Endothelial cell of umbilical vein (primary cell): ENCODE measurements at regions not wholly inside any gene's neighbourhood (a gene's known extent, or its start where the extent isn't known, plus 50 kb on each side); places are given as distances from the start of the nearest gene placed in this dataset.

Experiments used
- BruUV-seq: library from RNA; stranded (reverse); fragments of 400-500 nt; replicated peaks from 2 replicates; lab custom pipeline; 2021; lab: Mats Ljungman, UMichigan
- CTCF ChIA-PET: fragments of 300-600, 350-600 bp; sonication (Branson Sonifier 250); formaldehyde crosslinking; loops from one replicate; lab custom pipeline; 2021; ENCODE audit warnings: antibody characterized with exemption, inconsistent platforms; lab: Charles Lee
- POLR2A ChIA-PET: fragments of 300-600, 350-600 bp; sonication (Branson Sonifier 250); formaldehyde crosslinking; loops from one replicate; lab custom pipeline; 2021; ENCODE audit warnings: antibody characterized with exemption, inconsistent platforms; lab: Charles Lee
- DNase-seq: peaks from one replicate; pipeline ENCODE4 v3.0.0-alpha.2; 2011; ENCODE audit warnings: low read depth, low spot score
- FAIRE-seq: peaks from 2 replicates; lab custom pipeline; 2011; peaks lifted over from hg19 to GRCh38; lab: Jason Lieb, UNC
- H2AFZ ChIP-seq: 2 replicates; pipeline ENCODE4 v1.6.0; 2012; ENCODE audit warnings: low read depth, low read length, control low read depth, inconsistent platforms
- H3K27ac ChIP-seq: 2 replicates; pipeline ENCODE4 v1.5.1; 2011; ENCODE audit warnings: low read depth, mild to moderate bottlenecking, control low read depth, low read length, moderate library complexity; ENCODE audit not compliant: insufficient read depth
- H3K27me3 ChIP-seq, 2 experiments: 2 replicates each; pipeline versions ENCODE4 v1.6.0 to v1.6.1; 2011; ENCODE audit warnings: low read length in 2 of 2, mixed read lengths in 1 of 2; ENCODE audit not compliant: control insufficient read depth in 2 of 2, insufficient read depth in 2 of 2
- H3K36me3 ChIP-seq, 2 experiments: 2 replicates in 1 of 2; 3 replicates in 1 of 2; pipeline ENCODE4 v1.5.1; 2011; ENCODE audit warnings: low read length in 2 of 2, mild to moderate bottlenecking in 1 of 2, moderate library complexity in 1 of 2; ENCODE audit not compliant: control insufficient read depth in 2 of 2, insufficient read depth in 2 of 2; ENCODE audit errors: extremely low read depth in 1 of 2
- H3K4me1 ChIP-seq: 3 replicates; pipeline ENCODE4 v1.5.1; 2011; ENCODE audit warnings: mild to moderate bottlenecking, low read length; ENCODE audit not compliant: control insufficient read depth, insufficient read depth; ENCODE audit errors: extremely low read depth
- H3K4me2 ChIP-seq: 2 replicates; pipeline ENCODE4 v1.6.1; 2011; ENCODE audit warnings: low read length, control low read depth, mixed read lengths; ENCODE audit not compliant: insufficient read depth
- H3K4me3 ChIP-seq, 3 experiments: fragments of 200-600 bp in 1 of 3; sonication (generic), shearing (Covaris generic) in 1 of 3; replicated peaks in 1 of 3; 2 replicates each; pipeline ENCODE4 v1.5.1; 2011 to 2016; ENCODE audit warnings: control low read depth in 3 of 3, low read length in 3 of 3, mild to moderate bottlenecking in 2 of 3, inconsistent platforms in 1 of 3, low read depth in 1 of 3, moderate library complexity in 1 of 3; ENCODE audit not compliant: insufficient read depth in 1 of 3
- H3K79me2 ChIP-seq: 2 replicates; pipeline ENCODE4 v1.6.0; 2012; ENCODE audit warnings: low read length, inconsistent platforms; ENCODE audit not compliant: control insufficient read depth, insufficient read depth
- H3K9ac ChIP-seq: replicated peaks from 2 replicates; pipeline ENCODE3; 2011; ENCODE audit warnings: low read length, control low read depth; ENCODE audit not compliant: insufficient read depth; ENCODE audit errors: extremely low read depth
- H3K9me1 ChIP-seq: replicated peaks from 3 replicates; pipeline ENCODE4 v1.6.0; 2011; ENCODE audit warnings: mild to moderate bottlenecking, low read length; ENCODE audit not compliant: control insufficient read depth, insufficient read depth; ENCODE audit errors: extremely low read depth
- H3K9me3 ChIP-seq: replicated peaks from 2 replicates; pipeline ENCODE4 v1.5.1; 2012; ENCODE audit warnings: low read length, inconsistent platforms; ENCODE audit not compliant: control insufficient read depth, insufficient read depth
- H4K20me1 ChIP-seq: replicated peaks from 2 replicates; pipeline ENCODE3; 2011; ENCODE audit warnings: mild to moderate bottlenecking, low read length; ENCODE audit not compliant: control insufficient read depth, insufficient read depth; ENCODE audit errors: extremely low read depth
- EZH2 ChIP-seq: IDR thresholded peaks from 2 replicates; pipeline ENCODE4 v1.6.1; 2012; ENCODE audit warnings: borderline replicate concordance, low read depth, mild to moderate bottlenecking, moderate library complexity, low read length, inconsistent platforms; ENCODE audit not compliant: severe bottlenecking
- FOS ChIP-seq: IDR thresholded peaks from 2 replicates; pipeline ENCODE4 v1.6.1; 2011; ENCODE audit warnings: mild to moderate bottlenecking, low read length, moderate library complexity, borderline replicate concordance; ENCODE audit not compliant: insufficient read depth
- GATA2 ChIP-seq: IDR thresholded peaks from 2 replicates; pipeline ENCODE4 v1.7.0; 2011; ENCODE audit warnings: low read depth, mild to moderate bottlenecking, moderate library complexity, mixed read lengths, low read length; ENCODE audit not compliant: insufficient read length, insufficient read depth
- JUN ChIP-seq: IDR thresholded peaks from 2 replicates; pipeline ENCODE4 v1.6.1; 2011; ENCODE audit warnings: borderline replicate concordance, low read depth; ENCODE audit not compliant: insufficient read length, insufficient read depth
- MYC ChIP-seq: IDR thresholded peaks from one replicate; pipeline ENCODE4 v1.6.1; 2011; ENCODE audit warnings: mild to moderate bottlenecking, low read depth, low read length
- POLR2A ChIP-seq: IDR thresholded peaks from 2 replicates; pipeline ENCODE4 v1.6.1; 2012; ENCODE audit warnings: low read depth, mild to moderate bottlenecking, control low read depth, low read length
- POLR2AphosphoS5 ChIP-seq: IDR thresholded peaks from 2 replicates; pipeline ENCODE4 v1.6.1; 2012; ENCODE audit warnings: low read depth, mild to moderate bottlenecking, control low read depth, low read length, moderate library complexity; ENCODE audit not compliant: insufficient read depth
- dilution Hi-C: fragments of 300-500 bp; cut with MboI; formaldehyde crosslinking; loops from one replicate; pipeline ENCODE4 v1.15.0; 2019; ENCODE audit warnings: low sequenced_read_pairs; ENCODE audit not compliant: extremely low pct_ligation_motif_present
- intact Hi-C: fragments of 100-400 bp; cut with micrococcal nuclease; formaldehyde crosslinking; loops from one replicate; pipeline ENCODE4 v1.10.0; 2022
- TF ChIP-seq, protein P1 (sequence below), 2 donors: IDR thresholded peaks; 1 replicate in 1 of 2; 2 replicates in 1 of 2; pipeline ENCODE4 v1.5.1; 2011; ENCODE audit warnings: low read length in 2 of 2, mild to moderate bottlenecking in 2 of 2, moderate library complexity in 2 of 2, control low read depth in 1 of 2, inconsistent platforms in 1 of 2, low read depth in 1 of 2; ENCODE audit not compliant: insufficient read depth in 1 of 2; ENCODE audit errors: extremely low read depth in 1 of 2
- TF ChIP-seq, protein P2 (sequence below): IDR thresholded peaks from 2 replicates; pipeline ENCODE4 v1.6.1; 2011; ENCODE audit not compliant: insufficient read depth, insufficient read length

DNA sequence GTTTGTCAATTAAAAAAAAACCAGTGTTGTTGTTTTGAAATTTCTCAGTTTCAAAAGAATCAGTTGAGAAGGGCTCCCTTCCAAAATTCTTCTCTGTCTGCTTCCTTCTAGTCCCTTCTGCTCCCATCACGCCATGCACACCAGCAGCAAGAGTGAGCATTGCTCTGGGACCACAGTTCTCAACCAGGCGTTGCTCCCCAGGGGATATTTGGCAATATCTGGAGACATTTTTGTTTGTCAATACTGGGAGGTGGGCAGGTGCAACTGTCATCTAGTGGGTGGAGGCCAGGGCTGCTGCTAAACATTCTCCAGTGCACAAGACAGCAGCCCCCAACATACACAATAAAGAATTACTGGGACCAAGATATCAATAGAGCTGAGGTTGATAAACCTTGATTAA is 74.8 kb upstream of the EGFL6 start:
- POLR2A ChIA-PET = no interaction called here
- Histone ChIP-seq H3K36me3 (no peaks in the 10 kb centered on the region), H2AFZ (no peak overlapping the region), H4K20me1 (no peaks in the 10 kb centered on the region), H3K79me2 (no peaks in the 10 kb centered on the region), H3K27me3 (no peaks in the 10 kb centered on the region), H3K4me3 (no peak overlapping the region), H3K4me2 (no peak overlapping the region), H3K9ac (no peak overlapping the region), H3K27ac (no peak overlapping the region), H3K9me1 (no peaks in the 10 kb centered on the region), H3K4me1 (no peaks in the 10 kb centered on the region), H3K9me3 (no peaks in the 10 kb centered on the region)
- CTCF ChIA-PET = no interaction called here
- FAIRE-seq (no peak), DNase-seq (no peak)
- intact Hi-C loops = no loop called here
- TF ChIP-seq, protein P1, sequence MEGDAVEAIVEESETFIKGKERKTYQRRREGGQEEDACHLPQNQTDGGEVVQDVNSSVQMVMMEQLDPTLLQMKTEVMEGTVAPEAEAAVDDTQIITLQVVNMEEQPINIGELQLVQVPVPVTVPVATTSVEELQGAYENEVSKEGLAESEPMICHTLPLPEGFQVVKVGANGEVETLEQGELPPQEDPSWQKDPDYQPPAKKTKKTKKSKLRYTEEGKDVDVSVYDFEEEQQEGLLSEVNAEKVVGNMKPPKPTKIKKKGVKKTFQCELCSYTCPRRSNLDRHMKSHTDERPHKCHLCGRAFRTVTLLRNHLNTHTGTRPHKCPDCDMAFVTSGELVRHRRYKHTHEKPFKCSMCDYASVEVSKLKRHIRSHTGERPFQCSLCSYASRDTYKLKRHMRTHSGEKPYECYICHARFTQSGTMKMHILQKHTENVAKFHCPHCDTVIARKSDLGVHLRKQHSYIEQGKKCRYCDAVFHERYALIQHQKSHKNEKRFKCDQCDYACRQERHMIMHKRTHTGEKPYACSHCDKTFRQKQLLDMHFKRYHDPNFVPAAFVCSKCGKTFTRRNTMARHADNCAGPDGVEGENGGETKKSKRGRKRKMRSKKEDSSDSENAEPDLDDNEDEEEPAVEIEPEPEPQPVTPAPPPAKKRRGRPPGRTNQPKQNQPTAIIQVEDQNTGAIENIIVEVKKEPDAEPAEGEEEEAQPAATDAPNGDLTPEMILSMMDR (IDR thresholded peaks at IDR 0.05; ENCODE audit: extremely low read depth in 1 of 2, insufficient read depth in 1 of 2, low read depth in 1 of 2, low read length in 2 of 2) = no peak
- TF ChIP-seq, protein P2, sequence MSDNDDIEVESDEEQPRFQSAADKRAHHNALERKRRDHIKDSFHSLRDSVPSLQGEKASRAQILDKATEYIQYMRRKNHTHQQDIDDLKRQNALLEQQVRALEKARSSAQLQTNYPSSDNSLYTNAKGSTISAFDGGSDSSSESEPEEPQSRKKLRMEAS = no peak
- TF ChIP-seq JUN (no peak), EZH2 (no peak), POLR2AphosphoS5 (no peak), GATA2 (no peak), MYC (no peak), FOS (no peak), POLR2A (no peak)
- BruUV-seq = no TSS peak
- dilution Hi-C loops = no loop called here
